IPS DF 6.9 (cell line): ENCODE measurements at regions not wholly inside any gene's neighbourhood (a gene's known extent, or its start where the extent isn't known, plus 50 kb on each side); places are given as distances from the start of the nearest gene placed in this dataset.

Source experiments
- DNase-seq: peaks from one replicate; pipeline ENCODE4 v3.0.0-alpha.2; 2013; ENCODE audit warnings: low read depth, low spot score
- H3K27ac ChIP-seq: one replicate; pipeline ENCODE4 v1.5.1; 2013; ENCODE audit warnings: low read length, control low read depth
- H3K27me3 ChIP-seq: 2 replicates; pipeline ENCODE4 v1.6.1; 2013; ENCODE audit warnings: mild to moderate bottlenecking, low read length; ENCODE audit not compliant: control insufficient read depth, insufficient read depth
- H3K36me3 ChIP-seq: 2 replicates; pipeline ENCODE4 v1.6.1; 2013; ENCODE audit warnings: low read length; ENCODE audit not compliant: control insufficient read depth, insufficient read depth
- H3K4me1 ChIP-seq: 2 replicates; pipeline ENCODE4 v1.6.1; 2013; ENCODE audit warnings: low read length; ENCODE audit not compliant: control insufficient read depth, insufficient read depth
- H3K4me3 ChIP-seq: 2 replicates; pipeline ENCODE4 v1.5.1; 2013; ENCODE audit warnings: mild to moderate bottlenecking, low read length
- H3K9me3 ChIP-seq: 2 replicates; pipeline ENCODE4 v1.6.1; 2013; ENCODE audit warnings: low read length, inconsistent platforms; ENCODE audit not compliant: control insufficient read depth, insufficient read depth
- WGBS: extraction: QIAGEN DNeasy Blood & Tissue Kit; methylation state at CpG from one replicate; pipeline ENCODE4 v1.1.7; 2013; ENCODE audit warnings: mixed read lengths, missing lambda C conversion rate; ENCODE audit not compliant: insufficient read length, insufficient coverage; 5-methylcytosine and 5-hydroxymethylcytosine counted together

DNA sequence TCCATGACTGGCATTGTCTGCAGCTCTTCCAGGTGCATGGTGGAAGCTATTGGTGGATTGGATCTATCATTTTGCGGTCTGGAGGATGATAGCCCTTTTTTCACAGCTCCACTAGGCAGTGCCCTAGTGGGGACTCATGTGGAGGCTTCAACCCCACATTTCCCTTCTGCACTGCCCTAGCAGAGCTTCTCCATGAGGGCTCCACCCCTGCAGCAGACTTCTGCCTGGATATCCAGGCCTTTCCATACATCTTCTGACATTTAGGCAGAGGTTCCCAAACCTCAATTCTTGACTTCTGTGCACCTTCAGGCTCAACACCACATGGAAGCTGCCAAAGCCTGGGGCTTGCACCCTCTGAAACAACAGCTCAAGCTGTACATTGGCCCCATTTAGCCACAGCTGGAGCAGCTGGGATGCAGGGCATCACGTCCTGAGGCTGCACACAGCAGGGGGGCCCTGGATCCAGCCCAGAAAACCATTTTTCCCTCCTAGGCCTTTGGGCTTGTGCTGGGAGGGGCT, 800.2 kb upstream of the MIR17HG start:
- Histone ChIP-seq H3K9me3 (no peaks in the 10 kb centered on the region; the same call in none of the 2 replicates), H3K27ac (no peak overlapping the region), H3K4me3 (no peak overlapping the region), H3K27me3 (no peaks in the 10 kb centered on the region), H3K36me3 (no peaks in the 10 kb centered on the region), H3K4me1 (no peaks in the 10 kb centered on the region)
- no peak for DNase-seq
- WGBS = no CpG with 5 or more reads among the region's 2 CpGs

DNA sequence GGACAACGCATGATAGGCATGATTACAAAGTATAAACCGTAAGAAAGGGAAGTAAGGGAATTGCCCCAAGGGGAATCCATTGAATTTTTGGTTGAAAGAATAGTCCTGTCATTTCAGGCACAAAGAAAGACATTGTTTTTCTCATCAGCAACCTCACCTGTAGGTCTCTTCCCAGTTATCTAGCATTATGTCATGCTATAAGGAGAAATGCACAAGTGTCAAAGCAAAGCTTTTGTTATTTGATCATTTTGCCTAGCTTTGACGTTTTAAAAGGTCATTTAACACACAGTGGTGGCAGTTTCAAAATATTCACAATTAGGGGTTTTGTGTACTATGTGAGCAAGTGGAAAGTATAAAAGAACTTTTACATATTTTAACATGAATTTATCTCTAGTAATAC, 796.2 kb upstream of the MIR17HG start:
- no peak for DNase-seq
- no peaks in the 10 kb centered on the region for H3K36me3 ChIP-seq
- no peaks in the 10 kb centered on the region; the same call in 1 of the 2 replicates for H3K9me3 ChIP-seq
- no peaks in the 10 kb centered on the region for H3K4me1 ChIP-seq
- H3K4me3 ChIP-seq = no peak overlapping the region
- H3K27ac ChIP-seq = no peak overlapping the region
- H3K27me3 ChIP-seq = no peaks in the 10 kb centered on the region
- no CpG with 5 or more reads among the region's 3 CpGs for WGBS

DNA sequence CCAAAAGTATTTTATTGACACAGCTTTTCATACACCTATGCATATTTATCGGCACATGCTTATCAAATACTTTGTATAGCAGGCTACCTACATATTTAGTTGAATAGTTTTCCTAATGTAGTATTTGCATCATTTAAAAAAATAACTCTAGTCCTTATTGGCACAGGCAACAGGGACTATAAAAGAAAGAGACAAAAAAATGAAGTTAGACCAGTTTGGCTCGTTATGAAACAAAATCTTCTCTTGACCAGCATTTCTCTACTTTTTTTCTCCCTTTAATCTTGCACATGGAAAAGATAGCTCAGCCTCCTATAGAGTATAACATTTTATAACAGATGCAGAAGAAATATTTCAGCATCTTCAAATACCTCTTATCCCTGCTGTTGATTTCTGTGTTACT, 794.8 kb upstream of the MIR17HG start:
- H3K4me1 ChIP-seq = no peaks in the 10 kb centered on the region
- no peaks in the 10 kb centered on the region for H3K9me3 ChIP-seq
- H3K27me3 ChIP-seq = no peaks in the 10 kb centered on the region
- H3K27ac ChIP-seq = no peak overlapping the region
- no peaks in the 10 kb centered on the region for H3K36me3 ChIP-seq
- no CpG with 5 or more reads among the region's 2 CpGs for WGBS
- DNase-seq = no peak
- no peak overlapping the region for H3K4me3 ChIP-seq

DNA sequence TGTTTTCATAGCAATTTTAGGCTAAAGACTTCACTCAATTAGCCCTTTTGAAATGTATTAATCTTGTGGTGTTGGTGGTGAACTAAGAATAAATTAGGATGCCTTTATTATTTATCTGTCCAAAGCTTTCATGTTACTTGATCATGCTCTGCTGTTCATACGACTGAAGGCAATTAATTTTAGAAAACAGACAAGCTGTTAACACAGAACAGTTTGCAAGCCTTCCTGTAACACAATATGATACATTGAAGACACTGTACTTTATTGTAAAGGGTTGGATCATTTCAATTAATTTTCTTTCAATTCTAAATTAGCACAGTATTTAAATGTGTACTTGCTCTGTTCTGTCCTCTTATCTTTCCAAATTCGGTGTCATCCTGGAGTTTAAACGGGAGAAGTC, 794.3 kb upstream of the MIR17HG start:
- no peaks in the 10 kb centered on the region for H3K36me3 ChIP-seq
- H3K27ac ChIP-seq = no peak overlapping the region
- WGBS = no CpG with 5 or more reads among the region's 3 CpGs
- H3K4me1 ChIP-seq = no peaks in the 10 kb centered on the region
- no peaks in the 10 kb centered on the region for H3K27me3 ChIP-seq
- no peak overlapping the region for H3K4me3 ChIP-seq
- DNase-seq = no peak
- no peaks in the 10 kb centered on the region for H3K9me3 ChIP-seq

DNA sequence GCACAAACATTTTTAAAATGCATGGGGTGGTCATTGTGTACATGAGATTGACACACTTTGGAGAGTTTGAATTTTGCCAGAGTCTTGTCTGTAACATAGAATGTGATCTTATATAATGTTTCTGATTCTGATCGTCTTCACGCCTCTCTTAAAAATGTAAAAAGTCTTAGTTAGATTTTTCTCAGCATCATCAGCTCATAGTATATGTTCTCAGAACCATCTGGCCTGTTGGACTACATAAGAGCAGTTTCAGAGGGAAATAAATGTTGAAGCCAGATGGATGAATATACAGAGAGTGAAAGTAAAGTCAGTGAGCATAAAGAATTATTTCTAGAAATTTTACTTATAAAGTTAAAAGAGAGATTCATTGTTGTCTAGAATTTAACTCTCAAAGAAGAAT, 789.9 kb upstream of the MIR17HG start:
- H3K36me3 ChIP-seq = no peaks in the 10 kb centered on the region
- H3K9me3 ChIP-seq = no peaks in the 10 kb centered on the region
- no peak overlapping the region for H3K4me3 ChIP-seq
- no peaks in the 10 kb centered on the region for H3K4me1 ChIP-seq
- no peaks in the 10 kb centered on the region for H3K27me3 ChIP-seq
- H3K27ac ChIP-seq = no peak overlapping the region
- DNase-seq = no peak
- no CpG with 5 or more reads among the region's 2 CpGs for WGBS

DNA sequence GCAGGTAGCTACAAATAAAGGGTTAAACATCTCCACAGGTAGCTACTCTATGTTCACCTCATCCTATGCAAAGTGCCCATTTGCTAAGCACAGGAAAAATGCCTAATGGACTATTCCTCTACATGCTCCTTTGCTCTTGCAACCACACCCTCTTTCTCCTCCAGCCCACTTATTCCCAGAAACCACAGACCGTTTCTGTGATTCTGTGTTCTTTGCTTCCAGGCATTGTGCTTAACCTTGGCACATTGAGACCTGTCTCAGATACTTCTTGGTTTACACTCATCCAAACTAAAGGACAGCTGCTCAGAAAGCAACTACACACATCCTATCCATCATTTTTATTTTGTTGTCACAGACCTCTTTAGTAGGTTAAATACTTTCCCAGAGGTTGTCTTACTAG, 785.0 kb upstream of the MIR17HG start:
- H3K9me3 ChIP-seq = no peaks in the 10 kb centered on the region
- no peaks in the 10 kb centered on the region for H3K36me3 ChIP-seq
- WGBS = no CpG with 5 or more reads among the region's 1 CpG
- no peak overlapping the region for H3K27ac ChIP-seq
- H3K4me3 ChIP-seq = no peak overlapping the region
- H3K27me3 ChIP-seq = no peaks in the 10 kb centered on the region
- no peak for DNase-seq
- H3K4me1 ChIP-seq = no peaks in the 10 kb centered on the region

DNA sequence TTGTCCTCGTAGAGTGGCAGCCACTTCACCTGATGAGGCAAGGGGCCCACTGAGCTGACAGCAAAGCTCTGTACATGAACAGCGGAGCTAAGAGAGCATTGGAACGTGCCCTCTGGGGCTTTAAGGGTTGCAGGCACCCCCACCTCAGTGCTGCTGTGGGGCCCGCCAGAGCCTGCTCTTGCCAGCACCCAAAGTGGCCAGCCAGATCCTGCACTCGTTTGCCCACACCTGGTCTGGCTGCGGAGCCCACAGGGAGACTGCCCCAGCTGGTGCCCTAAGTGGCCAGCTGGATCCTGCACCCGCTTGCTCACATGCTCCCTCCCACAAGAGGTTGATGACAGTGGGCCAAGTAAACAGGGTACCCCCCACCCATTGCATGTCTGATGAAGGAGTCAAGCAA, 783.4 kb upstream of the MIR17HG start:
- no CpG with 5 or more reads among the region's 7 CpGs for WGBS
- H3K27ac ChIP-seq = no peak overlapping the region
- H3K9me3 ChIP-seq = no peaks in the 10 kb centered on the region
- no peaks in the 10 kb centered on the region for H3K27me3 ChIP-seq
- DNase-seq = no peak
- H3K4me3 ChIP-seq = no peak overlapping the region
- H3K4me1 ChIP-seq = no peaks in the 10 kb centered on the region
- H3K36me3 ChIP-seq = no peaks in the 10 kb centered on the region

DNA sequence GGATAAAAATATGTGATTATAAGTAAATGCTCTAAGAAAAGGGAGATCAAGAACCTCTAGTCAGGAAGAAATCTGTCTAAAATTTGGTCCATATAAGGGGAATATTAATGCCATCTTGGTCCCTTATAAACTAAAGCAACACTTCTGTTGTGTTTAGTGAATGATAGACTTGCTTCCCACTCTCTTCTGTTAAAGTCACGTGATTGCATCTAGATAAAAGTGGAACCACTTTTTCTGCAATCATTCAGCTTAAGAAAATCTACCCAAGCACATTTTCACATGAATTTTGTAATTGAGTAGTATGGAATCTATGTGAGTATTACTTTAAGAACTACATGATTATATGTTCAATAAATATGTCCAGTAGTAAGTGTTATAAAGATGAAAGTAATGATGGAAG, 782.9 kb upstream of the MIR17HG start:
- Histone ChIP-seq H3K36me3 (no peaks in the 10 kb centered on the region), H3K4me1 (no peaks in the 10 kb centered on the region), H3K27me3 (no peaks in the 10 kb centered on the region), H3K4me3 (no peak overlapping the region), H3K9me3 (no peaks in the 10 kb centered on the region), H3K27ac (no peak overlapping the region)
- no peak for DNase-seq
- no CpG with 5 or more reads among the region's 1 CpG for WGBS

DNA sequence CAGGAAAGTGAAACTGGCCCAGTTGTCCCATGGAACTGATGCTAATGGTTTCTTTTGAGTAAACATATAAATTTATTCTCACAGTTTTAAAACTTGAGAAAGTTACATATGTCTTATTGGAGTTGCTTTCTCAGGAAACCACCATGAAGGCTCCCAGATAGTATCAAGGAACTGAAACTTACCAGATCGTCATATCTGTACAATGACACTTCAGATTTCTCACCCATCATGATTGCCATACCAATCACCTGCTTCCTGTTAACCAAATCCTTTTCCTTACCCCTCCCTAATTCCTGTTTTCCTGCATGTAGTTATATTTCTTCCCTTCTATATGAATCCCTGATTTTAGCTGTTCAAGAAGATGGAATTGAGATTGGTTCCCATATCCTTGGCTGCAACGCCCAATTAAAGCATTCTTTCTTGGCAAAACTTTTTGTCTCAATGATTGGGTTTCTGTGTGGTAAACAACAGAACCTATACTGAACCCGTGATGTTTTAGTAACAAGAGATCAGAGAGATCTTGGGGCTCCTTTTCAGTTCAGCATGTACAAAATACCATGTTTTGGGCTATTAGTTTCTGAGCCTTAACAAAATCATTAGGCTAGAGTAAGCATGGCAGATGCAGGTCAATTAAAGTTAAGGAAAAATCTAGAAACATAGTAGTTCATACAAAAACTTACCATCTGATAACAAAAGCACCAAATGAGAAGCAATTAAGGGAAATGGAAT, 781.3 kb upstream of the MIR17HG start:
- WGBS = no CpG with 5 or more reads among the region's 3 CpGs
- no peak for DNase-seq
- H3K36me3 ChIP-seq = no peaks in the 10 kb centered on the region

DNA sequence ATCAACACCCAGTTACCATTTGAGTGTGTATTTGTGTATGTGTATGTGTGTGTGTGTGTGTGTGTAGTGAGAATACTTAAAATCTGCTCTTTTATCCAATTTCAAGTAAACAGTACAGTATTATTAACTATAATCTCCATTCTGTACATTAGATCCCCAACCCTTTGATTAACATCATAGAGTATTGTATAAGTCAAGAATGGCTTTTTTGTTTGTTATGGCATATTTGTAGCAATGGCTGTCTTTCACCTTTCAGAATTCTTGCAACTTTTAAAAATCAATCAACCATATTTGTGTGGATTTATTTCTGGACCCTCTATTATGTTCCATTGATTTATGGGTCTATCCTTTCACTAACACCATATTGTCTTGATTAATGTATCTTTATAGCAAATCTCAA, 779.3 kb upstream of the MIR17HG start:
- Histone ChIP-seq H3K4me1 (no peaks in the 10 kb centered on the region), H3K4me3 (no peak overlapping the region), H3K9me3 (no peaks in the 10 kb centered on the region), H3K27me3 (no peaks in the 10 kb centered on the region), H3K36me3 (no peaks in the 10 kb centered on the region), H3K27ac (no peak overlapping the region)
- DNase-seq = no peak

More for the DNA sequence above, 781.3 kb upstream of the MIR17HG start:
- Histone ChIP-seq H3K4me3 (no peak overlapping the region), H3K27ac (no peak overlapping the region), H3K9me3 (no peaks in the 10 kb centered on the region), H3K4me1 (no peaks in the 10 kb centered on the region), H3K27me3 (no peaks in the 10 kb centered on the region)

DNA sequence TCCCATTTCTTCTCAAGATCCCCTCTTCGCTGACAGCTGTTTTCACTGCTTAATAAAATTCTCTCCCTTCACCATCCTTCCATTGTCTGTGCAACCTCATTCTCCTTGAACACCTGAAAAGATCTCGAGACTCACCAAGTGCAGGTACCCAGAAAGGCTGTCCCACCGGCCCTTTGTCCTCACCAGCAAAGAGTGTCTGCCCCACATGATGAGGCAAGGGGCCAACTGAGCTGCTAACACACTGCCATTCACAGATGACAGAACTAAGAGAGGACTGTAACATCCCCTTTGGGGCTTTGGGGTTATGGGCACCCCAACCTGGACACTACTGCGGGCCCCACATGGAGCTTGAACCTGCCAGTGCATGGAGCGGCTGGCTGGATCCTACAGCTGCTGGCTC, 771.4 kb upstream of the MIR17HG start:
- WGBS = no CpG with 5 or more reads among the region's 5 CpGs
- Histone ChIP-seq H3K4me1 (no peaks in the 10 kb centered on the region), H3K27me3 (no peaks in the 10 kb centered on the region), H3K9me3 (no peaks in the 10 kb centered on the region), H3K36me3 (no peaks in the 10 kb centered on the region), H3K4me3 (no peak overlapping the region), H3K27ac (no peak overlapping the region)
- no peak for DNase-seq
